Activated CD4-positive, alpha-beta memory T cell treated with anti-CD3 and anti-CD28 coated beads for 36 hours (primary cell): ENCODE measurements at regions not wholly inside any gene's neighbourhood (a gene's known extent, or its start where the extent isn't known, plus 50 kb on each side); places are given as distances from the start of the nearest gene placed in this dataset.
"Not testable (repeated sequence)": the region's sequence is repeated elsewhere in the genome, so short reads cannot be mapped to it uniquely, and the experiment has no call there.

Experiments used
- CTCF ChIA-PET: fragments of 350-600 bp; sonication (Branson Sonifier 250); formaldehyde crosslinking; loops from one replicate; lab custom pipeline; 2021; ENCODE audit warnings: antibody characterized with exemption, inconsistent platforms; lab: Charles Lee
- POLR2A ChIA-PET: fragments of 350-600 bp; sonication (Branson Sonifier 250); formaldehyde crosslinking; loops from one replicate; lab custom pipeline; 2021; ENCODE audit warnings: antibody characterized with exemption; lab: Charles Lee
- DNase-seq: peaks from one replicate; pipeline ENCODE4 v3.0.0-alpha.2; 2020
- H3K27ac Mint-ChIP-seq: one replicate; pipeline ENCODE4 v1.8.0; 2021; ENCODE audit warnings: mixed read lengths
- H3K27me3 Mint-ChIP-seq: one replicate; pipeline ENCODE4 v1.8.0; 2021; ENCODE audit warnings: mixed read lengths
- H3K36me3 Mint-ChIP-seq: one replicate; pipeline ENCODE4 v1.8.0; 2021; ENCODE audit warnings: mixed read lengths
- H3K4me1 Mint-ChIP-seq: one replicate; pipeline ENCODE4 v1.8.0; 2021; ENCODE audit warnings: low read depth, mixed read lengths
- H3K4me3 Mint-ChIP-seq: one replicate; pipeline ENCODE4 v1.8.0; 2021; ENCODE audit warnings: mild to moderate bottlenecking, mixed read lengths
- H3K9me3 Mint-ChIP-seq: one replicate; pipeline ENCODE4 v1.8.0; 2021; ENCODE audit warnings: mixed read lengths
- intact Hi-C: fragments of 100-400 bp; cut with micrococcal nuclease; formaldehyde crosslinking; loops from one replicate; pipeline ENCODE4 v1.15.1; 2023

GRCh38 chr7:56697058-56697457 is 435.2 kb downstream of the ZNF479 start:
- CTCF ChIA-PET, H3K4me3 Mint-ChIP-seq, DNase-seq, intact Hi-C loops, H3K36me3 Mint-ChIP-seq, H3K4me1 Mint-ChIP-seq, H3K27ac Mint-ChIP-seq, H3K27me3 Mint-ChIP-seq, POLR2A ChIA-PET: not testable (repeated sequence)
- peaks cover 17% of the 10 kb centered on the region for H3K9me3 Mint-ChIP-seq

GRCh38 chr7:56686276-56686859 is 445.9 kb downstream of the ZNF479 start:
- Mint-ChIP-seq H3K36me3 (peaks cover 18% of the 10 kb centered on the region), H3K27ac (no peak overlapping the region), H3K4me1 (no peaks in the 10 kb centered on the region), H3K27me3 (no peaks in the 10 kb centered on the region), H3K9me3 (peaks cover 72% of the 10 kb centered on the region), H3K4me3 (no peak overlapping the region)
- intact Hi-C loops, result no loop called here
- no peak for DNase-seq
- ChIA-PET POLR2A (no interaction called here), CTCF (no interaction called here)

- Mint-ChIP-seq H3K36me3 (peaks cover 14% of the 10 kb centered on the region), H3K27ac (no peak overlapping the region), H3K9me3 (peaks cover 71% of the 10 kb centered on the region), H3K27me3 (no peaks in the 10 kb centered on the region), H3K4me3 (no peak overlapping the region), H3K4me1 (no peaks in the 10 kb centered on the region)
- intact Hi-C loops, result no loop called here
- no peak for DNase-seq
- ChIA-PET CTCF (no interaction called here), POLR2A (no interaction called here)
Observed at GRCh38 chr7:56639173-56639746, 493.0 kb downstream of the ZNF479 start.

- DNase-seq, result no peak
- no peak overlapping the region for H3K27ac Mint-ChIP-seq
- POLR2A ChIA-PET, result no interaction called here
- H3K4me1 Mint-ChIP-seq, result no peaks in the 10 kb centered on the region
- H3K27me3 Mint-ChIP-seq, result no peaks in the 10 kb centered on the region
- no peaks in the 10 kb centered on the region for H3K36me3 Mint-ChIP-seq
- H3K4me3 Mint-ChIP-seq, result no peak overlapping the region
- CTCF ChIA-PET, result no interaction called here
- H3K9me3 Mint-ChIP-seq, result peaks cover 48% of the 10 kb centered on the region
- intact Hi-C loops, result no loop called here
Observed at GRCh38 chr7:56609852-56610355, 493.7 kb upstream of the NUPR2 start.

- H3K27ac Mint-ChIP-seq, result no peak overlapping the region
- ChIA-PET CTCF (no interaction called here), POLR2A (no interaction called here)
- intact Hi-C loops, result no loop called here
- H3K36me3 Mint-ChIP-seq, result peaks cover 1% of the 10 kb centered on the region
- H3K4me3 Mint-ChIP-seq, result no peak overlapping the region
- H3K9me3 Mint-ChIP-seq, result peaks cover 39% of the 10 kb centered on the region
- no peaks in the 10 kb centered on the region for H3K27me3 Mint-ChIP-seq
- no peak for DNase-seq
- no peaks in the 10 kb centered on the region for H3K4me1 Mint-ChIP-seq
Observed at GRCh38 chr7:56605146-56605545, 488.9 kb upstream of the NUPR2 start.

GRCh38 chr7:56578612-56579011 is 462.4 kb upstream of the NUPR2 start:
- Mint-ChIP-seq H3K36me3 (no peaks in the 10 kb centered on the region), H3K4me3 (no peak overlapping the region), H3K4me1 (no peaks in the 10 kb centered on the region), H3K9me3 (peaks cover 44% of the 10 kb centered on the region), H3K27me3 (no peaks in the 10 kb centered on the region), H3K27ac (no peak overlapping the region)
- CTCF ChIA-PET, result no interaction called here
- DNase-seq, result no peak
- intact Hi-C loops, result no loop called here
- POLR2A ChIA-PET, result no interaction called here

GRCh38 chr7:56570968-56571367 is 454.8 kb upstream of the NUPR2 start:
- intact Hi-C loops, result no loop called here

GRCh38 chr7:56538541-56539429 is 422.6 kb upstream of the NUPR2 start:
- no peaks in the 10 kb centered on the region for H3K27me3 Mint-ChIP-seq
- no peaks in the 10 kb centered on the region for H3K36me3 Mint-ChIP-seq
- DNase-seq, result no peak
- no peaks in the 10 kb centered on the region for H3K4me1 Mint-ChIP-seq
- H3K27ac Mint-ChIP-seq, result no peak overlapping the region
- peaks cover 39% of the 10 kb centered on the region for H3K9me3 Mint-ChIP-seq
- ChIA-PET POLR2A (no interaction called here), CTCF (no interaction called here)
- no peak overlapping the region for H3K4me3 Mint-ChIP-seq
- intact Hi-C loops, result no loop called here

More at GRCh38 chr7:56570968-56571367, 454.8 kb upstream of the NUPR2 start:
- POLR2A ChIA-PET, result no interaction called here
- peaks cover 39% of the 10 kb centered on the region for H3K9me3 Mint-ChIP-seq
- H3K27ac Mint-ChIP-seq, result no peak overlapping the region
- DNase-seq, result no peak
- H3K4me3 Mint-ChIP-seq, result no peak overlapping the region
- CTCF ChIA-PET, result no interaction called here
- H3K27me3 Mint-ChIP-seq, result no peaks in the 10 kb centered on the region
- no peaks in the 10 kb centered on the region for H3K36me3 Mint-ChIP-seq
- no peaks in the 10 kb centered on the region for H3K4me1 Mint-ChIP-seq

- intact Hi-C loops, result no loop called here
- no peaks in the 10 kb centered on the region for H3K4me1 Mint-ChIP-seq
- H3K4me3 Mint-ChIP-seq, result no peak overlapping the region
- no peak overlapping the region for H3K27ac Mint-ChIP-seq
- DNase-seq, result no peak
- H3K9me3 Mint-ChIP-seq, result peaks cover 39% of the 10 kb centered on the region
- no peaks in the 10 kb centered on the region for H3K36me3 Mint-ChIP-seq
- POLR2A ChIA-PET, result no interaction called here
- no peaks in the 10 kb centered on the region for H3K27me3 Mint-ChIP-seq
- CTCF ChIA-PET, result no interaction called here
Observed at GRCh38 chr7:56537952-56538351, 421.7 kb upstream of the NUPR2 start.

- Mint-ChIP-seq H3K36me3 (no peaks in the 10 kb centered on the region), H3K9me3 (peaks cover 39% of the 10 kb centered on the region), H3K4me1 (no peaks in the 10 kb centered on the region), H3K4me3 (no peak overlapping the region), H3K27ac (no peak overlapping the region), H3K27me3 (no peaks in the 10 kb centered on the region)
- no peak for DNase-seq
- CTCF ChIA-PET, result no interaction called here
- intact Hi-C loops, result no loop called here
- POLR2A ChIA-PET, result no interaction called here
Observed at GRCh38 chr7:56537477-56537876, 421.3 kb upstream of the NUPR2 start.

- ChIA-PET POLR2A (no interaction called here), CTCF (no interaction called here)
- intact Hi-C loops, result no loop called here
- DNase-seq, result no peak
- H3K27ac Mint-ChIP-seq, result no peak overlapping the region
- H3K27me3 Mint-ChIP-seq, result no peaks in the 10 kb centered on the region
- H3K4me3 Mint-ChIP-seq, result no peak overlapping the region
- H3K4me1 Mint-ChIP-seq, result no peaks in the 10 kb centered on the region
- H3K36me3 Mint-ChIP-seq, result peaks cover 3% of the 10 kb centered on the region
- peaks cover 34% of the 10 kb centered on the region for H3K9me3 Mint-ChIP-seq
Observed at GRCh38 chr7:56495165-56495564, 378.9 kb upstream of the NUPR2 start.

GRCh38 chr7:56493704-56494450 is 377.7 kb upstream of the NUPR2 start:
- Mint-ChIP-seq H3K27ac (no peak overlapping the region), H3K9me3 (peaks cover 32% of the 10 kb centered on the region), H3K27me3 (no peaks in the 10 kb centered on the region), H3K4me1 (no peaks in the 10 kb centered on the region), H3K4me3 (no peak overlapping the region), H3K36me3 (peaks cover 3% of the 10 kb centered on the region)
- no peak for DNase-seq
- ChIA-PET CTCF (no interaction called here), POLR2A (no interaction called here)
- intact Hi-C loops, result no loop called here
